ENCODE measurements at regions not wholly inside any gene's neighbourhood (a gene's known extent, or its start where the extent isn't known, plus 50 kb on each side); places are given as distances from the start of the nearest gene placed in this dataset.
"Not testable (repeated sequence)": the region's sequence is repeated elsewhere in the genome, so short reads cannot be mapped to it uniquely, and the experiment has no call there.

- no peak for DNase-seq (ENCODE audit: low read depth in 2 of 2)
Observed at GRCh38 chr10:63675171-63675570, 154.0 kb downstream of the REEP3 start.

DNA sequence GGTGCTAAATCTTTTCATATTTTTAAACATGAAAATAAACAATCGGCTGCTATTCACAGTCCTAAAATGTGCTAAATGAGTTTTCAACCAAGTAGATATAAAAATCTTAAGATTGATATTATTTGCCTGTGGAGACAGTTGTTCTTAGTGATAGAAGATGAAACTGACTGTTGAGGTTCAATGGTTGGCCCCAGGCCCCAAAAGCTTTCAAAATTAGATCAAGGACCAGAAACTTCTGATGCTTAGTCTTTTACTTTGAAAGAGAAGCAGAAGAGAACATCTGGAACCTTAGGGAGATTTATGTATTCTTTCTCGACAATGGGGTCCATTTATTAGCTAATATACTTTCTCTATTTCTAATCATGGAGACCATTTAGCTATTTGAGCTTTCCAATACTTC lies 155.8 kb downstream of the REEP3 start:
- DNase-seq (ENCODE audit: low read depth in 2 of 2): no peak

- not testable (repeated sequence) for DNase-seq (ENCODE audit: low read depth in 2 of 2)
Observed at GRCh38 chr10:63680545-63680944, 159.3 kb downstream of the REEP3 start.

DNA sequence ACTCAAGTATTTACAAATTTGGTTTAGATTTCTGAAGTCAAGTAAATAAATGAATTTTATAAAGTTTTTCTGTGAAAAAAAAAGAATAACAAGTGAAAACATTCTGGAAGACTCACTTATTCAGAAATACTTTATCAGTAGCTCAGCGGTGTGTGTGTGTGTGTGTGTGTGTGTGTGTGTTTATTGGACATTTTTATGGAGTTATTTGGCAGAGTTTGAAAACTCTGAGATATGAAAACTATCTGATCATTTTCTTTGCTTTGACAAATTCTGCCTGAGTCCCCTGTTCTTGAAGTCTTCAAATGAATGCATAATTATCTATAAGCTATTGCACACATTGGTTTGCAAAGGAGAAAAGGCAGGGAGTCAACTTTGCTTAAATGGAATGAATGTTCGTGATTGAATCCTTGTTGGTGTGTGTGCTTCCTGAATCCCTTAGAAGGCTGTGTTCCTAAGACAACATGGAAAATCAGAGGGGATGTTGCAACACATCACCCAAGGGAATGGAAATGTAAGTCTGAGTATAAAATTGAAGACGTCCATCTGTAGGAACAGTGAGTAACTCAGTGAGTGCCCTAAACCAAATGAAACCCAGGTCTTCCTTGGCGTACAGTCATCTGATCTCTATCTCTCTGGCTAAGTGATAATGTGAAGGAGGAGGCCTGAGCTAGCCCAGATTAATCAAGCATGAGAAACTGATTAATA lies 160.9 kb downstream of the REEP3 start:
- DNase-seq (ENCODE audit: low read depth in 2 of 2): peak; percentile 99

DNA sequence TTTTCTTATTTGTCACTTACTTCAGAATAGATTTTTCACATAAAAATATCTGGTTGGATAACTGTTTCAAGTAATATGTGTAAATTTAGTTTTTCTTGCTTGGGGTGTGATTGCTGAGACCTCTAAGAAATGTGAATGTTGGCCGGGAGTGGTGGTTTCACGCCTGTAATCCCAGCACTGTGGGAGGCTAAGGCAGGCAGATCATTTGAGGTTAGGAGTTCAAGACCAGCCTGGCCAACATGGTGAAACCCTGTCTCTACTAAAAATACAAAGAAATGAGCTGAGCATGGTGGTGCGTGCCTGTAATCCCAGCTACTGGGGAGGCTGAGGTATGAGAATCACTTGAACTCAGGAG lies 161.5 kb downstream of the REEP3 start:
- DNase-seq (ENCODE audit: low read depth in 2 of 2): not testable (repeated sequence)

- DNase-seq (ENCODE audit: low read depth in 2 of 2): no peak
Observed at GRCh38 chr10:63683223-63683622, 162.0 kb downstream of the REEP3 start.

DNA sequence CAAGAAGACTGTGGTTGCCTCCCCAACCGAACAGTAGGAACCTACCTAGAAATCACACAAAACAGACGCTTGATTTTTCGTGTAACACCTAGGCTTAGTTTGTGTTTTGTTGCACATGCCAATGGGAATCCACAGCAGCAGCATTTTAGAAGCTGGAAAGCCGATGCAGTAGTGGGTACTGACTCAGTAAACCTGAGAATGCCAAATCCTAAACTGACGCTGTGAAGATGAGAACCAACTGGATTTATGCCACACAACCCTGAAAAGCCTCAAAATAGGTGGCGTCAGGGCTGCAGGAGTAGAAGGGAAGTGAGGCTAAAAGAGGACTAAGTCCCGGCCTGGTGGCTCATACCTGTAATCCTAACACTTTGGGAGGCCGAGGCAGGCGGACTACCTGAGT lies 162.5 kb downstream of the REEP3 start:
- DNase-seq (ENCODE audit: low read depth in 2 of 2): no peak

DNA sequence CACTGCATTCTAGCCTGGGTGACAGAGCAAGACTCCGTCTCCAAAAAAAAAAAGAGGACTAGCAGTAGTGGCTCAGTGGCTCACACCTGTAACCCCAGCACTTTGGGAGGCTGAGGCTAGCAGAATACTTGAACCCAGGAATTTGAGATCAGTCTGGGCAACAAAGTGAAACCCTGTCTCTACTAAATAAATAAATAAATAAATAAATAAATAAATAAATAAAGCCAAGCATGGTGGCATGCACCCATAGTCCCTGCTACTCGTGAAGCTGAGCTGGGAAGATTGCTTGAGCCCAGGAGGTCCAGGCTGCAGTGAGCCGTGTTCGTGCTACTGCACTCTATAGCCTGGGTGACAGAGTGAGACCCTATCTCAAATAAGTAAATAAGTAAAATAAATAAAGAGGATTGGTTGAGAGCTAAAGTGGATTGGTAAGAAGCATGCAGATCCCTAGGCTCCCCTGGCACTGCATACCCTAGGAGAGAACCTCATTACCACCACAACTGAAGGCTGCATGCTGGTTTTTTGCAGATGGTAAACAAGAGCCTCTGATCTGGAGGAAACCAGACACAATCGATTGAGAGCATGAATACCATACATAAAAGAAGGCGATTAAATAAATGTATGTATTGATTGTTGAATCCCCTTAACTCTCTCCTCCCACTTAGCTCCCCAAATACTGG lies 163.2 kb downstream of the REEP3 start:
- no peak for DNase-seq (ENCODE audit: low read depth in 2 of 2)

- DNase-seq (ENCODE audit: low read depth in 2 of 2): no peak
Observed at GRCh38 chr10:63689768-63690167, 168.6 kb downstream of the REEP3 start.

DNA sequence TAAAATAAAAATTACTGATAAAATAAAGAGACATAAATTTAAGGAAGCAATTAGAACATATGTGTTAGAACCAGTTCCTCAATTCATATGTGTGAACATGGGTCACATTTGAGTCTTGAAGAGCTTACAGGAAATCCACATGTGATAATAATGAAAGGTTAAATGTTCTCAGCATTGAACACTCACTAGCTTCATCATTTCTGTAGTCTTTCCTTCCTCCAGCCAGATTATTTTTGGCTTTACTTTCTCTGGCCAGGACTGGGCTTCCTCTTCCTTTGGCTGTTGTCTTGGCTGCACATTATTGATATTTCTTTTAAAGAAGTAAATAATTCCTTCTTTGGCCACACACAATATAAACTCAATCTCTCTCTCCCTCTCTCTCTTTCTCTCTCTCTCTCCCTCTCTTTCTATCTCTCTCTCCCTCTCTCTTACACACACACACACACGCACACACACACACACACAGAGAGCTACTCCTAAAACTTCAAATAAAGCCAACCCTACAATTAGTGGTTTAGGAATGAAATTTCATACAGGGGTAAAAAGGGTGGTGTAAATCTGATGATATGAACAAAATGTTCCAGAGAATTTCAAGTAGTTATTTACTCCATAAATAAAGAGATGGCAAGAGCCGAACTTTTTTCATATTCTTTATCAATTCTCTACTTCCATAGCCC lies 171.2 kb downstream of the REEP3 start:
- DNase-seq (ENCODE audit: low read depth in 2 of 2): no peak

GRCh38 chr10:63693021-63693420 lies 171.8 kb downstream of the REEP3 start:
- not testable (repeated sequence) for DNase-seq (ENCODE audit: low read depth in 2 of 2)

- no peak for DNase-seq (ENCODE audit: low read depth in 2 of 2)
Observed at GRCh38 chr10:63696205-63696604, 175.0 kb downstream of the REEP3 start.

- no peak for DNase-seq (ENCODE audit: low read depth in 2 of 2)
Observed at GRCh38 chr10:63697956-63698786, 177.0 kb downstream of the REEP3 start.

DNA sequence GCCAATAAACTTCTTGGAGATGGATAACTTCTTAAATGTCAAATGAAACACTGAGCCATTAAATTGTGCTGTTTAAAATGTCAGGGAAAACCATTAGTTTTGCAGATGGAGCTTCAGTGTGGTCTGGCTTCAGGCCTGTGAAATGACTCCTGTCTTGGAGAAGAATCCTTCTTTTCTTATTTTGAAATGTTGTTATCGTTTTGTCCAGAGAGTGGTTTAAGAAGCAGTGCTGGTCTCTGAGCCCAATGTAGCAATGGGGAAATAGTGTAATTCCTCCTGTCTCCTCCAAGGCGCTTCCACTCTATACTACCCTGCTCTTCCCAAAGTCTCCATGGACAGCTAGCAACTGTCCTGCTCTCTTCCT lies 177.6 kb downstream of the REEP3 start:
- no peak for DNase-seq (ENCODE audit: low read depth in 2 of 2)

DNA sequence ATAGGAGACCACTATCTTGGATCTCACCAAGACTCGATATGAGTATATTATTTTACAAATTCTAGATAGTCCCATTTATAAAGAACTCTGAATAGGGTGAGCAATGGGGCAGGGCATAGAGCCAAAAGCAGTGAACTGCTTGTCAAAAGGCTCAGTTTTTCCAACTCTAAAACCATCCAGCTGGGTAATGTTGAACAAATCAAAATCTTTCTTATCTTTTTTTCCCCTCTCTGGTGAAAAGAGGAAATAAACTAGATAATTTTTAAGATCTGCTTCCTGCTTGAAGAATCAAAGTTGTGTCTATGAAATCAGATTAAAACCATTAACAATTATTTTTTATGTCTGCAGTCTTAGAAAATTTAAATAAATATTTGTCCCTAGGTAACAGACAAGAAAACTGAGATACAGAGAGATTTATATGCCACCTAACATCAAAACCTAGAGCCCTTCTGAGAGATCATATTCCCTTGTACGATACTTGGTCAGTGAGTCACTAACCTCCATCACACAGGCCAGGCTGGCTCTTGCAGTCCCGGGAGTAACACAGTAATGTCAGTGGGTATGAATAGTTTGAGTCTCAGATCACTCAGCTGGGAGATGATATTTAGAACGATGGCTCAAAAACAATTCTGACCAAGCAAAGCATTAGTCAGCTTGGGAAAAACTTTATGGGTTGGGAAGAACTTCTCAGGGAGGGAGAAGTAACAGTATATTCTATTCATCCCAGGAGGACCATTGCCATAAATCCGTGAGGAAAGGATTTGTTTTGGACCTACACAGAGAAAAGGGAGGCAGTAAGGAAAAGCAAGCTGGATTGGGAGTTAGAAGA lies 178.8 kb downstream of the REEP3 start:
- peak; percentile 95 for DNase-seq (ENCODE audit: low read depth in 2 of 2)

GRCh38 chr10:63700631-63701156 lies 179.5 kb downstream of the REEP3 start:
- peak; percentile 53 to 55 for DNase-seq (ENCODE audit: low read depth in 2 of 2)

GRCh38 chr10:63702092-63702491 lies 180.9 kb downstream of the REEP3 start:
- DNase-seq (ENCODE audit: low read depth in 2 of 2): no peak

DNA sequence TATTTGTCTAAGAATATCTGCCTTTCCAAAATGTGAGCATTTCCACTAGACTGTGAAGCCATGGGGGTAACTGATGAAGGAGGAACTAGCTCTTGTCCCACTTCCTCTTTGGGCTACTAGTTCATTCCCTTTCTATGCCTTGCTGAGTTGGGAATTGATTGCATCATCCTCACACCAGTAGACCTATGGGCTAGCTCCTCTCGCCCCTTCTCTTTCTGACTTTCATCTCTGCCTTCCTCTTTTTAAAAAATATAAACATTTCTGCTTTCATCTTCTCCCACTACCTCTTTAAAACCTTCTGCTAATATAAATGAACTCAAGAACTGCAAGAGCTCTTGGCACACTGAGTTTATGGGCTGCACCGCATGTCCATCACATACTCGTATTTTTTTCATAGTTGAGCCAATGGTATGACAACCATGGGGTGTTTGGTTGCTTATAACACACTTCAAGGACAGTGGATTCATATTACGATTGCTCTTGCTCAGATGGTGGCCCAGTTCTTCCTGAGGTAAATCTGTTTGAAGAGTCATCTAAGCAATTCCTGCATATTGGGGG lies 182.0 kb downstream of the REEP3 start:
- DNase-seq (ENCODE audit: low read depth in 2 of 2): no peak

DNA sequence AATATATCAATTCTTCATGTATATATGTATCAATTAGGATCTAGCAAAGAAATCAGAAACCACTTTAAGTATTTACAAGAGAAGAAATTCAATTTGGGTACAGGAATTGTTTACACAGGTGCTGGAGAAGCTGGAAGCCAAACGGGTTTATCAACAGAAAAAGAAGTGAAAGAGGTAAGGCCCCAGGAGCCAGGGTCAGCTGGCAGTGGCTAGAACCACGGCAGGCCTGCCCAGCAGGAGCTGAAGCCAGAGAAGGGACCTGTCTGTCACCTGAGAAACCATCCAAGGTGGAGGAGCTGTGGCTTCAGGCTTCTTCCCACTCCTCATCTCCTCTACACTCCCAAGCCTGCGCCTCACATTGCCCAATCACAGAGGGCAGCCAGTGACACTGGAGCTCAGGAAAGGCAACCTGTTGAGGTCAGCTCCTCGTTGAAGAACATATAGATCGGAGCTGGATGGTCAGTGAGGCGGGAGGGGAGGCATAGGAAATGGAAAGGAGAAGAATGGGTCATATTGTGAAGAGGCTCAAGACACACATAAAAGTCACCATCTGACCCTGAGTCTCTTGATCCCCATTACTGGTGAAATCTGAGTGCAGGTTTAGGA lies 182.6 kb downstream of the REEP3 start:
- DNase-seq (ENCODE audit: low read depth in 2 of 2): no peak

DNA sequence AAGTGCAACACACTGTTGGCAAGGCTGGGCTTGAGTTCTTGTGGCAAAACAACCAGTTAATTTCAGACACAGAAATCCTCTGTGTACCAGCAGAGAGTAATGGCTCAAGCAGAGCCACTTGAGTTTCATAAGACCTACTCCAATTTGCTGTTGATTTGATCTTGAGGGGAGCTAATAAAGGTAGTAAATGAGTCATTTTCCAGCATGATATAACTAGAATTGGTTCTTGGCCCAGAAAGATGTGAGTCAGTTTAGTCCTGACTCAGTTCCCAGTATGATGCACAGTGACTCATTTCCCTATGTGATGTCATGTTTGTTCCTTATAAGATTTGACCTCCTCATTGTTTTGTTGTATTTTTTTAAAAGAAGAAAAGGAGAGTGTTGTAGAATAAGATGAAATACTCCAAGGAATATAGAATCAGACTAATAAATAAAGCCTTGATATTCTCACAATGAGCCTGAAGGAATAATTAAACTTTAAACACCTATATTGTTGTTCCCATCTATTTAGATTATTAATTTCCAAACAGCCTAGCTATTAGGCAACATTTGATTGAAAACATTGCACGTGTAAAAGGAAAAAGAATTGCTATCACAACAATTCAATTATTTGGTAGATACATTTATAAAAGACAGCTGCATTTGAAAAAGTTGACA lies 186.2 kb downstream of the REEP3 start:
- peak; percentile 94 to 95 for DNase-seq (ENCODE audit: low read depth in 2 of 2)
